ENCODE measurements at regions not wholly inside any gene's neighbourhood (a gene's known extent, or its start where the extent isn't known, plus 50 kb on each side); places are given as distances from the start of the nearest gene placed in this dataset.

- H3K23ac ChIP-seq (ENCODE audit: low read depth, low read length, poor library complexity), result no peak overlapping the region
- DNase-seq (ENCODE audit: low spot score), result no peak
- no peaks in the 10 kb centered on the region for H3K79me1 ChIP-seq (ENCODE audit: low read depth, low read length)
- no peak overlapping the region for H3K18ac ChIP-seq (ENCODE audit: low read length)
- H3K36me3 ChIP-seq (replicated peaks in 1 of 2; ENCODE audit: control insufficient read depth in 2 of 2, insufficient read depth in 2 of 2, low read length in 2 of 2), result no peaks in the 10 kb centered on the region
- H2AFZ ChIP-seq (ENCODE audit: low read length), result no peak overlapping the region
- no peak overlapping the region for H3K4ac ChIP-seq (ENCODE audit: low read length)
- no peak overlapping the region for H2BK120ac ChIP-seq (ENCODE audit: low read depth, low read length)
- H3K27me3 ChIP-seq (ENCODE audit: control insufficient read depth in 3 of 3, insufficient read depth in 3 of 3, low read depth in 1 of 3, low read length in 3 of 3), result no peaks in the 10 kb centered on the region
- no peak overlapping the region for H4K8ac ChIP-seq (ENCODE audit: low read depth, low read length)
- no peak overlapping the region for H3K27ac ChIP-seq (replicated peaks; ENCODE audit: low read length)
- no peak overlapping the region for H3K14ac ChIP-seq (ENCODE audit: low read length)
- no peak overlapping the region for H3K4me3 ChIP-seq (ENCODE audit: low read length in 2 of 2)
- no peak overlapping the region for H2BK12ac ChIP-seq (ENCODE audit: low read length)
- peaks cover 1 to 4% of the 10 kb centered on the region in 2 donors for H3K4me1 ChIP-seq (ENCODE audit: control insufficient read depth in 2 of 2, insufficient read depth in 1 of 2, low read depth in 1 of 2, low read length in 2 of 2)
- H2BK5ac ChIP-seq (ENCODE audit: low read length), result no peak overlapping the region
- H3K9ac ChIP-seq (ENCODE audit: low read depth, low read length, poor library complexity), result no peak overlapping the region
- H3K4me2 ChIP-seq (ENCODE audit: insufficient read depth, low read length, poor library complexity, severe bottlenecking), result no peak overlapping the region
- H2BK15ac ChIP-seq (ENCODE audit: low read length), result no peak overlapping the region
- WGBS, 2 donors (ENCODE audit: extremely low coverage in 2 of 2, insufficient read length in 2 of 2, insufficient replicate concordance in 1 of 2), result no CpG with 5 or more reads among the region's 2 CpGs
- H4K91ac ChIP-seq (ENCODE audit: low read depth, low read length, poor library complexity), result no peak overlapping the region
- no peak overlapping the region for H2AK5ac ChIP-seq (ENCODE audit: low read depth, low read length)
- H3K9me3 ChIP-seq (replicated peaks in 1 of 2; ENCODE audit: control insufficient read depth in 2 of 2, insufficient read depth in 1 of 2, low read depth in 1 of 2, low read length in 2 of 2), result no peaks in the 10 kb centered on the region
Measured at GRCh38 chr2:200025717-200026116, 70.3 kb downstream of the MAIP1 start.

DNA sequence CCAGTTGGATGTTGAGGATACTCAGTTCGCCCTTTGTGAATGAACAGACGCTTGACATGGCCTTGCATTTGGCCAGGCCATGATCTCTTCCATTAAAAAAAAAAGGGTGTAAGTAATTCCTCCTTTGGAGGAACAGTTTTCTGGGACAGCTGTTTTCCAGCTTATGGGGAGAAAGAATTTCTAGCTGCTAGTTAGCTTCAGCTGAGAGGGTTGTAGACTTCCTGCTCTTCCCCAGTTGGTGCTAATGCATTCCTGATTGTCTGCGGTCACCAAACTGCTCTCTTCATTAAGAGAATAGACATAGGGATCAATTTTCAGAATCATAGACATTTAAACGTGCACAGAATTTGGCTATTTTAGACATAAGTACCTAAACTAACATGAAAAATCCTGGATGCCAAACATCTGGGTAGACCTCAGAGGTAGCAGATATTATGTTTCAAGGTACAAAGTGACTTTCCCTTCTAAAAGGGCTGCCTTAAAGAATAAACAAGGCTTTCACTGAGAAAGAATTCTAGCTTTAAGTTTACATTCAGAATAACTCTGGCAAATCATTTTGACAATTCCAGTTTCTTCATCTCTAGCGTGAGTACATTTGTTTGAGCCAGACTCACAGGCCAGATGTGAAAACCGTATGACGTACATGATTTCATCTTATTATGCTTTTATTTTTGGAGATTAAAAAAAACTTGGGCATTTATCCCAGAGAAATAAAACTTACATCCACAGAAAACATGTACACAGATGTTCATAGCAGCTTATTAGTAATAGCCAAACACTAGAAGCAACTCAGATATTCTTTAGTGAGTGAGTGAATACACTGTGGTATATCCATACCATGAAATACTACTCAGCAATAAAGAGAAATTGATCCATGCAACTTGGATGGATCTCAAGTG is 71.2 kb downstream of the MAIP1 start:
- no CpG with 5 or more reads among the region's 7 CpGs for WGBS, 2 donors (ENCODE audit: extremely low coverage in 2 of 2, insufficient read length in 2 of 2, insufficient replicate concordance in 1 of 2)
- Histone ChIP-seq H2AK5ac (ENCODE audit: low read depth, low read length) (no peak overlapping the region), H2AFZ (ENCODE audit: low read length) (no peak overlapping the region), H3K36me3 (replicated peaks in 1 of 2; ENCODE audit: control insufficient read depth in 2 of 2, insufficient read depth in 2 of 2, low read length in 2 of 2) (no peaks in the 10 kb centered on the region), H2BK15ac (ENCODE audit: low read length) (no peak overlapping the region), H3K27ac (replicated peaks; ENCODE audit: low read length) (no peak overlapping the region), H3K27me3 (ENCODE audit: control insufficient read depth in 3 of 3, insufficient read depth in 3 of 3, low read depth in 1 of 3, low read length in 3 of 3) (peaks cover 0 to 3% (median 0%) of the 10 kb centered on the region in 3 experiments), H3K14ac (ENCODE audit: low read length) (no peak overlapping the region), H3K4ac (ENCODE audit: low read length) (no peak overlapping the region), H3K4me3 (ENCODE audit: low read length in 2 of 2) (no peak overlapping the region), H2BK12ac (ENCODE audit: low read length) (no peak overlapping the region), H3K79me1 (ENCODE audit: low read depth, low read length) (no peaks in the 10 kb centered on the region), H3K9ac (ENCODE audit: low read depth, low read length, poor library complexity) (no peak overlapping the region), H3K23ac (ENCODE audit: low read depth, low read length, poor library complexity) (no peak overlapping the region), H2BK5ac (ENCODE audit: low read length) (no peak overlapping the region), H3K4me1 (ENCODE audit: control insufficient read depth in 2 of 2, insufficient read depth in 1 of 2, low read depth in 1 of 2, low read length in 2 of 2) (peaks cover 1 to 4% of the 10 kb centered on the region in 2 donors), H4K91ac (ENCODE audit: low read depth, low read length, poor library complexity) (no peak overlapping the region), H3K4me2 (ENCODE audit: insufficient read depth, low read length, poor library complexity, severe bottlenecking) (no peak overlapping the region), H3K18ac (ENCODE audit: low read length) (no peak overlapping the region), H2BK120ac (ENCODE audit: low read depth, low read length) (no peak overlapping the region), H4K8ac (ENCODE audit: low read depth, low read length) (no peak overlapping the region), H3K9me3 (replicated peaks in 1 of 2; ENCODE audit: control insufficient read depth in 2 of 2, insufficient read depth in 1 of 2, low read depth in 1 of 2, low read length in 2 of 2) (no peaks in the 10 kb centered on the region)
- no peak for DNase-seq (ENCODE audit: low spot score)

GRCh38 chr2:200028998-200029397 is 73.6 kb downstream of the MAIP1 start:
- no peaks in the 10 kb centered on the region for H3K9me3 ChIP-seq (replicated peaks in 1 of 2; ENCODE audit: control insufficient read depth in 2 of 2, insufficient read depth in 1 of 2, low read depth in 1 of 2, low read length in 2 of 2)
- no peak overlapping the region for H2BK12ac ChIP-seq (ENCODE audit: low read length)
- no peak overlapping the region for H3K4me2 ChIP-seq (ENCODE audit: insufficient read depth, low read length, poor library complexity, severe bottlenecking)
- no peak overlapping the region for H3K14ac ChIP-seq (ENCODE audit: low read length)
- H4K91ac ChIP-seq (ENCODE audit: low read depth, low read length, poor library complexity), result no peak overlapping the region
- no peak overlapping the region for H2BK5ac ChIP-seq (ENCODE audit: low read length)
- H2AK5ac ChIP-seq (ENCODE audit: low read depth, low read length), result no peak overlapping the region
- no peak overlapping the region for H4K8ac ChIP-seq (ENCODE audit: low read depth, low read length)
- H3K4me3 ChIP-seq (ENCODE audit: low read length in 2 of 2), result no peak overlapping the region
- no peak overlapping the region for H3K4ac ChIP-seq (ENCODE audit: low read length)
- no peak overlapping the region for H3K9ac ChIP-seq (ENCODE audit: low read depth, low read length, poor library complexity)
- no peaks in the 10 kb centered on the region for H3K79me1 ChIP-seq (ENCODE audit: low read depth, low read length)
- no peak overlapping the region for H3K27ac ChIP-seq (replicated peaks; ENCODE audit: low read length)
- no peak overlapping the region for H3K23ac ChIP-seq (ENCODE audit: low read depth, low read length, poor library complexity)
- peaks cover 0 to 3% (median 0%) of the 10 kb centered on the region in 3 experiments for H3K27me3 ChIP-seq (ENCODE audit: control insufficient read depth in 3 of 3, insufficient read depth in 3 of 3, low read depth in 1 of 3, low read length in 3 of 3)
- no peak overlapping the region for H3K18ac ChIP-seq (ENCODE audit: low read length)
- H3K4me1 ChIP-seq (ENCODE audit: control insufficient read depth in 2 of 2, insufficient read depth in 1 of 2, low read depth in 1 of 2, low read length in 2 of 2), result peaks cover 0 to 4% of the 10 kb centered on the region in 2 donors
- DNase-seq (ENCODE audit: low spot score), result no peak
- H2BK15ac ChIP-seq (ENCODE audit: low read length), result no peak overlapping the region
- H2AFZ ChIP-seq (ENCODE audit: low read length), result no peak overlapping the region
- no peaks in the 10 kb centered on the region for H3K36me3 ChIP-seq (replicated peaks in 1 of 2; ENCODE audit: control insufficient read depth in 2 of 2, insufficient read depth in 2 of 2, low read length in 2 of 2)
- H2BK120ac ChIP-seq (ENCODE audit: low read depth, low read length), result no peak overlapping the region
- no CpG with 5 or more reads among the region's 1 CpG for WGBS, 2 donors (ENCODE audit: extremely low coverage in 2 of 2, insufficient read length in 2 of 2, insufficient replicate concordance in 1 of 2)

DNA sequence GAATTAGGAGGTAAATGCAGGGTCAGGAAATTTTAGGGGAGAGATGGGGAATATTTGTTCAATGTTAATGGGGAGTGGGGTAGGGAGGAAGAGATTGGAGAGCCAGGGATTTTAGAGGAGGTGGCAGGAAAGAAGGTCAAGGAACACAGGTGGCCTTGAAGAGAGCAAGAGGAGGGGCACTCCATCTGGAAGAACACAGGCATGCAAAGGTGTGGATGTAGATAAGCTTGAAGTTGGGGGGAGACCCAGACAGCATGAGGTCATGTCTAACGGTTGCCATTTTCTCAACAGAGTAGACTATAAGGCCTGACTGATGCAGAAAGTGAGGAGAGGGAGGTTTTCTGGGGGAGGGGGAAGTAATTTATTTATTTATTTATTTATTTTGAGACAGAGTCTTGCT is 77.5 kb downstream of the MAIP1 start:
- H3K4me1 ChIP-seq (ENCODE audit: control insufficient read depth in 2 of 2, insufficient read depth in 1 of 2, low read depth in 1 of 2, low read length in 2 of 2), result no peaks in the 10 kb centered on the region
- no peak overlapping the region for H3K9ac ChIP-seq (ENCODE audit: low read depth, low read length, poor library complexity)
- DNase-seq (ENCODE audit: low spot score), result no peak
- WGBS, 2 donors (ENCODE audit: extremely low coverage in 2 of 2, insufficient read length in 2 of 2, insufficient replicate concordance in 1 of 2), result no CpG with 5 or more reads among the region's 1 CpG
- no peak overlapping the region for H3K4me2 ChIP-seq (ENCODE audit: insufficient read depth, low read length, poor library complexity, severe bottlenecking)
- H2BK120ac ChIP-seq (ENCODE audit: low read depth, low read length), result no peak overlapping the region
- H3K4ac ChIP-seq (ENCODE audit: low read length), result no peak overlapping the region
- H3K23ac ChIP-seq (ENCODE audit: low read depth, low read length, poor library complexity), result no peak overlapping the region
- H3K14ac ChIP-seq (ENCODE audit: low read length), result no peak overlapping the region
- H2BK5ac ChIP-seq (ENCODE audit: low read length), result no peak overlapping the region
- H3K18ac ChIP-seq (ENCODE audit: low read length), result no peak overlapping the region
- H2BK15ac ChIP-seq (ENCODE audit: low read length), result no peak overlapping the region
- no peak overlapping the region for H4K8ac ChIP-seq (ENCODE audit: low read depth, low read length)
- peaks cover 0 to 5% (median 0%) of the 10 kb centered on the region in 3 experiments for H3K27me3 ChIP-seq (ENCODE audit: control insufficient read depth in 3 of 3, insufficient read depth in 3 of 3, low read depth in 1 of 3, low read length in 3 of 3)
- H2AFZ ChIP-seq (ENCODE audit: low read length), result no peak overlapping the region
- H3K9me3 ChIP-seq (replicated peaks in 1 of 2; ENCODE audit: control insufficient read depth in 2 of 2, insufficient read depth in 1 of 2, low read depth in 1 of 2, low read length in 2 of 2), result no peaks in the 10 kb centered on the region
- H4K91ac ChIP-seq (ENCODE audit: low read depth, low read length, poor library complexity), result no peak overlapping the region
- H2BK12ac ChIP-seq (ENCODE audit: low read length), result no peak overlapping the region
- H3K27ac ChIP-seq (replicated peaks; ENCODE audit: low read length), result no peak overlapping the region
- no peaks in the 10 kb centered on the region for H3K79me1 ChIP-seq (ENCODE audit: low read depth, low read length)
- no peaks in the 10 kb centered on the region for H3K36me3 ChIP-seq (replicated peaks in 1 of 2; ENCODE audit: control insufficient read depth in 2 of 2, insufficient read depth in 2 of 2, low read length in 2 of 2)
- H2AK5ac ChIP-seq (ENCODE audit: low read depth, low read length), result no peak overlapping the region
- H3K4me3 ChIP-seq (ENCODE audit: low read length in 2 of 2), result no peak overlapping the region

All from neuronal stem cell (in vitro differentiated cells).